HepG2 (cell line): ENCODE measurements at regions not wholly inside any gene's neighbourhood (a gene's known extent, or its start where the extent isn't known, plus 50 kb on each side); places are given as distances from the start of the nearest gene placed in this dataset.

Source experiments
- ATAC-seq: fragments of 200-7000 bp; cut with Tn5 transposase; 3 replicates; pipeline ENCODE4 v1.9.1; 2020; ENCODE audit warnings: mild to moderate bottlenecking, moderate library complexity
- BruUV-seq: library from RNA; stranded (reverse); fragments of 400-500 nt; replicated peaks from 2 replicates; lab custom pipeline; 2021; lab: Mats Ljungman, UMichigan
- CTCF ChIA-PET: fragments of 300-600 bp; formaldehyde crosslinking; extraction: SDS; loops from one replicate; lab custom pipeline; 2021; ENCODE audit warnings: low total read pairs, inconsistent platforms, low intra/inter-chr PET ratio; lab: Yijun Ruan, JAX
- POLR2A ChIA-PET: fragments of 350-600 bp; sonication (Branson Sonifier 250); formaldehyde crosslinking; loops from one replicate; lab custom pipeline; 2020; ENCODE audit warnings: antibody characterized with exemption, inconsistent platforms; lab: Yijun Ruan, JAX
- DNase-seq: peaks from one replicate; pipeline ENCODE4 v3.0.0-alpha.2; 2015; ENCODE audit warnings: low spot score
- FAIRE-seq: peaks from 3 replicates; lab custom pipeline; 2011; peaks lifted over from hg19 to GRCh38; lab: Jason Lieb, UNC
- H2AFZ ChIP-seq: one replicate; pipeline ENCODE4 v1.6.1; 2011; ENCODE audit warnings: low read length, inconsistent platforms
- H3K27ac ChIP-seq: fragments of 300-600 bp; 3 replicates; pipeline ENCODE4 v1.8.0; 2011; ENCODE audit warnings: mixed run types, mild to moderate bottlenecking, mixed read lengths, low read length, inconsistent platforms; ENCODE audit not compliant: insufficient read depth; ENCODE audit errors: extremely low read length
- H3K27me3 ChIP-seq, 2 experiments: fragments of 200-600 bp in 1 of 2; 2 replicates in 1 of 2; 3 replicates in 1 of 2; pipeline versions ENCODE4 v1.6.0 to v1.8.0; 2011; ENCODE audit warnings: low read length in 2 of 2, mild to moderate bottlenecking in 2 of 2, moderate library complexity in 2 of 2, inconsistent platforms in 1 of 2; ENCODE audit not compliant: insufficient read depth in 2 of 2, control insufficient read depth in 1 of 2
- H3K36me3 ChIP-seq, 2 experiments: fragments of 200-600 bp in 1 of 2; replicated peaks in 1 of 2; 2 replicates in 1 of 2; 3 replicates in 1 of 2; pipeline versions ENCODE4 v1.5.1 to v1.8.0; 2011; ENCODE audit warnings: low read length in 2 of 2, inconsistent platforms in 1 of 2; ENCODE audit not compliant: insufficient read depth in 2 of 2, control insufficient read depth in 1 of 2
- H3K4me1 ChIP-seq: 2 replicates; pipeline ENCODE4 v1.5.1; 2012; ENCODE audit warnings: low read length, inconsistent platforms; ENCODE audit not compliant: insufficient read depth
- H3K4me2 ChIP-seq: 2 replicates; pipeline ENCODE4 v1.6.0; 2011; ENCODE audit warnings: low read depth, low read length, inconsistent platforms
- H3K4me3 ChIP-seq, 3 experiments: fragments of 200-600 bp in 1 of 3; sonication (generic), shearing (Covaris generic) in 1 of 3; replicated peaks in 1 of 3; 2 replicates each; pipeline ENCODE4 v1.5.1; 2011 to 2016; ENCODE audit warnings: low read length in 3 of 3, inconsistent platforms in 2 of 3, low read depth in 2 of 3, mild to moderate bottlenecking in 2 of 3, control low read depth in 1 of 3, mixed read lengths in 1 of 3; ENCODE audit not compliant: insufficient read depth in 1 of 3
- H3K79me2 ChIP-seq: one replicate; pipeline ENCODE4 v1.6.1; 2011; ENCODE audit warnings: low read length, inconsistent platforms; ENCODE audit not compliant: insufficient read depth
- H3K9ac ChIP-seq: 2 replicates; pipeline ENCODE4 v1.6.0; 2011; ENCODE audit warnings: mild to moderate bottlenecking, low read depth, low read length, inconsistent platforms; ENCODE audit not compliant: insufficient read depth
- H3K9me3 ChIP-seq: 2 replicates; pipeline ENCODE4 v1.5.1; 2012; ENCODE audit warnings: mild to moderate bottlenecking, low read length
- H4K20me1 ChIP-seq: 2 replicates; pipeline ENCODE4 v1.6.0; 2011; ENCODE audit warnings: inconsistent platforms, mild to moderate bottlenecking, low read length, moderate library complexity; ENCODE audit not compliant: insufficient read depth
- HOXA5 ChIP-seq: sonication (generic); formaldehyde crosslinking; IDR thresholded peaks from 2 replicates; pipeline ENCODE4 v1.4.0; 2020; ENCODE audit warnings: missing genetic modification reagents
- NFE2L2 ChIP-seq: fragments of 150-350 bp; IDR thresholded peaks from 2 replicates; pipeline ENCODE4 v1.6.1; 2014; ENCODE audit warnings: low read length
- SRSF1 ChIP-seq: fragments of 200-400 bp; formaldehyde crosslinking; optimal IDR thresholded peaks from 2 replicates; pipeline ENCODE3; 2017; ENCODE audit warnings: mild to moderate bottlenecking, low read depth, low read length, moderate library complexity
- TP53 ChIP-seq: sonication (generic); formaldehyde crosslinking; conservative IDR thresholded peaks from 2 replicates; pipeline ENCODE4 v1.4.0; 2020; ENCODE audit warnings: missing genetic modification reagents
- ZFP82 ChIP-seq: sonication (generic); formaldehyde crosslinking; IDR thresholded peaks from 2 replicates; pipeline ENCODE4 v1.5.1; 2020; ENCODE audit warnings: mild to moderate bottlenecking, missing genetic modification reagents, borderline replicate concordance
- ZNF724P ChIP-seq: sonication (generic); formaldehyde crosslinking; IDR thresholded peaks from 2 replicates; pipeline ENCODE4 v1.8.0; 2022; ENCODE audit warnings: missing genetic modification reagents, borderline replicate concordance
- ZNF75D ChIP-seq: sonication (generic); formaldehyde crosslinking; IDR thresholded peaks from 2 replicates; pipeline ENCODE4 v1.8.1; 2023; ENCODE audit warnings: missing genetic modification reagents, mild to moderate bottlenecking, borderline replicate concordance
- ZNF773 ChIP-seq: sonication (generic); formaldehyde crosslinking; IDR thresholded peaks from 2 replicates; pipeline ENCODE4 v1.4.0; 2020; ENCODE audit warnings: missing genetic modification reagents, borderline replicate concordance
- WGBS: methylation state at CpG from one replicate; pipeline ENCODE4 v1.1.6; 2017; ENCODE audit warnings: low lambda C conversion rate; 5-methylcytosine and 5-hydroxymethylcytosine counted together
- in situ Hi-C: cut with HindIII; loops from 2 replicates; pipeline ENCODE4 v1.10.0; 2017; ENCODE audit warnings: low pct_unique_long_range_greater_than_20kb; ENCODE audit not compliant: extremely low pct_ligation_motif_present
- intact Hi-C: fragments of 100-400 bp; cut with micrococcal nuclease; formaldehyde crosslinking; loops from one replicate; pipeline ENCODE4 v1.10.0; 2022; ENCODE audit not compliant: unreplicated experiment
- TF ChIP-seq, protein P1 (sequence below): sonication (generic); formaldehyde crosslinking; IDR thresholded peaks from 2 replicates; pipeline ENCODE4 v1.5.0; 2020; ENCODE audit warnings: mild to moderate bottlenecking, missing genetic modification reagents, borderline replicate concordance

GRCh38 chr6:1554141-1554475, 55.6 kb upstream of the FOXC1 start:
- no peak overlapping the region for H3K9ac ChIP-seq

More at GRCh38 chr6:1554141-1554475, 55.6 kb upstream of the FOXC1 start:
- Histone ChIP-seq H2AFZ (no peak overlapping the region), H3K27me3 (peaks cover 2 to 17% of the 10 kb centered on the region in 2 experiments; a peak in 2 of 5 replicates), H4K20me1 (no peaks in the 10 kb centered on the region), H3K4me3 (no peak overlapping the region), H3K4me2 (no peak overlapping the region), H3K79me2 (no peaks in the 10 kb centered on the region)
- intact Hi-C loops = no loop called here
- POLR2A ChIA-PET = no interaction called here
- in situ Hi-C loops = no loop called here
- ATAC-seq (no peak), FAIRE-seq (no peak)
- 45% methylated on average over 8 of the region's 8 CpGs for WGBS
- no peak for TF ChIP-seq ZFP82 (CRISPR knock-in tag)
- no peak for TF ChIP-seq NFE2L2
- no peak for TF ChIP-seq TP53 (CRISPR knock-in tag)
- TF ChIP-seq HOXA5 (CRISPR knock-in tag) = no peak
- TF ChIP-seq ZNF75D (CRISPR knock-in tag) = no peak
- TF ChIP-seq, protein P1, sequence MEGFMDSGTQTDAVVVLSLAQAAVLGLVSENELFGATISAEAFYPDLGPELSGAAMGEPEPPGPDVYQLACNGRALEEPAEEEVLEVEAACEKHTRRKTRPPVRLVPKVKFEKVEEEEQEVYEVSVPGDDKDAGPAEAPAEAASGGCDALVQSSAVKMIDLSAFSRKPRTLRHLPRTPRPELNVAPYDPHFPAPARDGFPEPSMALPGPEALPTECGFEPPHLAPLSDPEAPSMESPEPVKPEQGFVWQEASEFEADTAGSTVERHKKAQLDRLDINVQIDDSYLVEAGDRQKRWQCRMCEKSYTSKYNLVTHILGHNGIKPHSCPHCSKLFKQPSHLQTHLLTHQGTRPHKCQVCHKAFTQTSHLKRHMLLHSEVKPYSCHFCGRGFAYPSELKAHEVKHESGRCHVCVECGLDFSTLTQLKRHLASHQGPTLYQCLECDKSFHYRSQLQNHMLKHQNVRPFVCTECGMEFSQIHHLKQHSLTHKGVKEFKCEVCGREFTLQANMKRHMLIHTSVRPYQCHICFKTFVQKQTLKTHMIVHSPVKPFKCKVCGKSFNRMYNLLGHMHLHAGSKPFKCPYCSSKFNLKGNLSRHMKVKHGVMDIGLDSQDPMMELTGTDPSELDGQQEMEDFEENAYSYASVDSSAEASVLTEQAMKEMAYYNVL (CRISPR knock-in tag) = no peak
- TF ChIP-seq ZNF773 = no peak
- no peak for TF ChIP-seq ZNF724P (CRISPR knock-in tag)
- no peak for TF ChIP-seq SRSF1
- TF ChIP-seq, all 625 proteins: peak for 0
- Histone ChIP-seq H3K36me3 (no peaks in the 10 kb centered on the region), H3K27ac (no peak overlapping the region), H3K9me3 (no peaks in the 10 kb centered on the region), H3K4me1 (no peaks in the 10 kb centered on the region)
- BruUV-seq = no TSS peak
- CTCF ChIA-PET = no interaction called here
- DNase-seq = no peak
